Smooth muscle cell (in vitro differentiated cells): ENCODE measurements at regions not wholly inside any gene's neighbourhood (a gene's known extent, or its start where the extent isn't known, plus 50 kb on each side); places are given as distances from the start of the nearest gene placed in this dataset.
A peak's percentile ranks its signal among the peaks of the same experiment; 100 is the strongest.
"Not testable (repeated sequence)": the region's sequence is repeated elsewhere in the genome, so short reads cannot be mapped to it uniquely, and the experiment has no call there.

Experiments used
- DNase-seq: peaks from one replicate; lab custom pipeline; 2025; ENCODE audit not compliant: unreplicated experiment; lab: John Stamatoyannopoulos, UW
- H2AFZ ChIP-seq: fragments of 200-600 bp; sonication (generic); 2 replicates; pipeline ENCODE4 v1.6.0; 2016; ENCODE audit warnings: antibody characterized with exemption, low read depth, mild to moderate bottlenecking
- H3F3A ChIP-seq: fragments of 200-600 bp; sonication (generic); 2 replicates; pipeline ENCODE4 v1.6.0; 2017; ENCODE audit warnings: antibody characterized with exemption, low read depth
- H3K27ac ChIP-seq: fragments of 200-600 bp; sonication (generic); 2 replicates; pipeline ENCODE4 v1.5.1; 2016; ENCODE audit warnings: low read depth, mild to moderate bottlenecking
- H3K27me3 ChIP-seq: fragments of 200-600 bp; sonication (generic); 2 replicates; pipeline ENCODE4 v1.6.1; 2016; ENCODE audit warnings: low read depth, mild to moderate bottlenecking
- H3K36me3 ChIP-seq: fragments of 200-600 bp; sonication (generic); 2 replicates; pipeline ENCODE4 v1.5.1; 2016; ENCODE audit warnings: low read depth
- H3K4me1 ChIP-seq: fragments of 200-600 bp; sonication (generic); 2 replicates; pipeline ENCODE4 v1.5.1; 2016; ENCODE audit warnings: low read depth
- H3K4me2 ChIP-seq: fragments of 200-600 bp; sonication (generic); 2 replicates; pipeline ENCODE4 v1.6.0; 2016; ENCODE audit warnings: mild to moderate bottlenecking
- H3K4me3 ChIP-seq: fragments of 200-600 bp; sonication (generic); 2 replicates; pipeline ENCODE4 v1.5.1; 2016; ENCODE audit warnings: mild to moderate bottlenecking
- H3K79me2 ChIP-seq: fragments of 200-600 bp; sonication (generic); 2 replicates; pipeline ENCODE4 v1.6.0; 2016; ENCODE audit warnings: low read depth, mild to moderate bottlenecking
- H3K9ac ChIP-seq: fragments of 200-600 bp; sonication (generic); 2 replicates; pipeline ENCODE4 v1.6.0; 2016; ENCODE audit warnings: low read depth
- H3K9me3 ChIP-seq: fragments of 200-600 bp; sonication (generic); replicated peaks from 2 replicates; pipeline ENCODE4 v1.5.1; 2016; ENCODE audit warnings: low read depth
- H4K20me1 ChIP-seq: fragments of 200-600 bp; sonication (generic); 2 replicates; pipeline ENCODE4 v1.6.0; 2016; ENCODE audit warnings: low read depth
- CTCF ChIP-seq: fragments of 200-600 bp; sonication (generic); IDR thresholded peaks from 2 replicates; pipeline ENCODE4 v1.5.1; 2017; ENCODE audit warnings: borderline replicate concordance, mild to moderate bottlenecking, antibody characterized with exemption; ENCODE audit not compliant: insufficient read depth, poor library complexity, severe bottlenecking
- WGBS: methylation state at CpG from one replicate; pipeline ENCODE4 v1.1.7; 2016; ENCODE audit warnings: low lambda C conversion rate; 5-methylcytosine and 5-hydroxymethylcytosine counted together

GRCh38 chr14:28375295-28375694 is 391.3 kb upstream of the FOXG1 start:
- H3K9ac ChIP-seq = no peak overlapping the region
- peak; percentile 49 for TF ChIP-seq CTCF
- no peaks in the 10 kb centered on the region for H3K79me2 ChIP-seq
- H3F3A ChIP-seq = no peaks in the 10 kb centered on the region
- no peaks in the 10 kb centered on the region for H3K4me1 ChIP-seq
- H3K27ac ChIP-seq = no peak overlapping the region
- no peaks in the 10 kb centered on the region for H4K20me1 ChIP-seq
- no peak overlapping the region for H3K4me2 ChIP-seq
- H3K9me3 ChIP-seq = no peaks in the 10 kb centered on the region
- H3K27me3 ChIP-seq = no peaks in the 10 kb centered on the region
- H3K36me3 ChIP-seq = no peaks in the 10 kb centered on the region
- no peak overlapping the region for H2AFZ ChIP-seq
- DNase-seq = no peak
- H3K4me3 ChIP-seq = no peak overlapping the region

GRCh38 chr14:28381656-28382055 is 384.9 kb upstream of the FOXG1 start:
- H3K4me2 ChIP-seq = no peak overlapping the region
- no peaks in the 10 kb centered on the region for H3F3A ChIP-seq
- no peaks in the 10 kb centered on the region for H3K9me3 ChIP-seq
- no peak overlapping the region for H3K4me3 ChIP-seq
- no peak overlapping the region for H3K9ac ChIP-seq
- H3K79me2 ChIP-seq = no peaks in the 10 kb centered on the region
- H3K27me3 ChIP-seq = no peaks in the 10 kb centered on the region
- no peaks in the 10 kb centered on the region for H4K20me1 ChIP-seq
- no peak for DNase-seq
- H3K27ac ChIP-seq = no peak overlapping the region
- H3K36me3 ChIP-seq = no peaks in the 10 kb centered on the region
- H3K4me1 ChIP-seq = no peaks in the 10 kb centered on the region
- 73% methylated on average over 2 of the region's 2 CpGs for WGBS
- no peak overlapping the region for H2AFZ ChIP-seq
- no peak for TF ChIP-seq CTCF

- Histone ChIP-seq H4K20me1 (no peaks in the 10 kb centered on the region), H3K79me2 (no peaks in the 10 kb centered on the region), H3K4me2 (peak overlapping the region; percentile 79), H2AFZ (no peak overlapping the region), H3K27me3 (no peaks in the 10 kb centered on the region), H3K9me3 (no peaks in the 10 kb centered on the region), H3K27ac (peak overlapping the region; percentile 46), H3K9ac (no peak overlapping the region), H3K4me1 (no peaks in the 10 kb centered on the region), H3K4me3 (no peak overlapping the region), H3F3A (no peaks in the 10 kb centered on the region), H3K36me3 (no peaks in the 10 kb centered on the region)
- TF ChIP-seq CTCF = no peak
- WGBS = 28% methylated on average over 7 of the region's 7 CpGs
- no peak for DNase-seq
Observed at GRCh38 chr14:28382444-28383190, 384.0 kb upstream of the FOXG1 start.

- H2AFZ ChIP-seq = no peak overlapping the region
- 90% methylated on average over 2 of the region's 2 CpGs for WGBS
Observed at GRCh38 chr14:28398506-28398905, 368.1 kb upstream of the FOXG1 start.

GRCh38 chr14:28401705-28402104 is 364.9 kb upstream of the FOXG1 start:
- not testable (repeated sequence) for H3K4me2 ChIP-seq, H3K4me1 ChIP-seq, H3K79me2 ChIP-seq, DNase-seq, H3F3A ChIP-seq, H3K9ac ChIP-seq, H3K27me3 ChIP-seq, H4K20me1 ChIP-seq, H3K36me3 ChIP-seq, H3K4me3 ChIP-seq, H3K9me3 ChIP-seq, H3K27ac ChIP-seq, H2AFZ ChIP-seq
- 95% methylated on average over 2 of the region's 4 CpGs for WGBS

More at GRCh38 chr14:28398506-28398905, 368.1 kb upstream of the FOXG1 start:
- no peak for TF ChIP-seq CTCF
- no peak for DNase-seq
- H3K4me2 ChIP-seq = no peak overlapping the region
- H3K9ac ChIP-seq = no peak overlapping the region
- H3K9me3 ChIP-seq = no peaks in the 10 kb centered on the region
- no peak overlapping the region for H3K27ac ChIP-seq
- no peaks in the 10 kb centered on the region for H3F3A ChIP-seq
- no peak overlapping the region for H3K4me3 ChIP-seq
- H3K36me3 ChIP-seq = no peaks in the 10 kb centered on the region
- H3K4me1 ChIP-seq = no peaks in the 10 kb centered on the region
- no peaks in the 10 kb centered on the region for H3K27me3 ChIP-seq
- no peaks in the 10 kb centered on the region for H4K20me1 ChIP-seq
- H3K79me2 ChIP-seq = no peaks in the 10 kb centered on the region
